ENCODE measurements at regions not wholly inside any gene's neighbourhood (a gene's known extent, or its start where the extent isn't known, plus 50 kb on each side); places are given as distances from the start of the nearest gene placed in this dataset.

DNA sequence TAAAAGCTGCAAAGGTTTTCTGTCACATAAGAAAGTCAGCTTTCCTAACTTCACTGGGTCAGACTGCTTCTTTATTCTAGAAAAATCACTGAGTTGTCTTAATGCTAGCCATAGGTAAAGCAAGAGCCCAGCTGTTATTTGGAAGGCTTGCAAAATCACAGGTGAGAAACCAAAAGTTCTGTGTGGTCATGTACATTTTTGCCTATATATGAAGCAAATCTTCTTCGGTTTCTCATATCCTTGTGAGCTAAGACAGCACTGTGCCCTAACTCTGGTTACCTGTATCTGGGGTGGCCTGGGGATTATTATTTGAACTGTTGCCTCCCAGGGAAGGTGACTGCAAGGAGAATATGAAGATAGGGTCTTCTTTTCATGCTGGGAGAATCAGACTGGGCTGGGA is 444.9 kb upstream of the CLINT1 start:
- no peak for TF ChIP-seq POLR2A (IDR thresholded peaks at IDR 0.05)
- TF ChIP-seq, protein P1, sequence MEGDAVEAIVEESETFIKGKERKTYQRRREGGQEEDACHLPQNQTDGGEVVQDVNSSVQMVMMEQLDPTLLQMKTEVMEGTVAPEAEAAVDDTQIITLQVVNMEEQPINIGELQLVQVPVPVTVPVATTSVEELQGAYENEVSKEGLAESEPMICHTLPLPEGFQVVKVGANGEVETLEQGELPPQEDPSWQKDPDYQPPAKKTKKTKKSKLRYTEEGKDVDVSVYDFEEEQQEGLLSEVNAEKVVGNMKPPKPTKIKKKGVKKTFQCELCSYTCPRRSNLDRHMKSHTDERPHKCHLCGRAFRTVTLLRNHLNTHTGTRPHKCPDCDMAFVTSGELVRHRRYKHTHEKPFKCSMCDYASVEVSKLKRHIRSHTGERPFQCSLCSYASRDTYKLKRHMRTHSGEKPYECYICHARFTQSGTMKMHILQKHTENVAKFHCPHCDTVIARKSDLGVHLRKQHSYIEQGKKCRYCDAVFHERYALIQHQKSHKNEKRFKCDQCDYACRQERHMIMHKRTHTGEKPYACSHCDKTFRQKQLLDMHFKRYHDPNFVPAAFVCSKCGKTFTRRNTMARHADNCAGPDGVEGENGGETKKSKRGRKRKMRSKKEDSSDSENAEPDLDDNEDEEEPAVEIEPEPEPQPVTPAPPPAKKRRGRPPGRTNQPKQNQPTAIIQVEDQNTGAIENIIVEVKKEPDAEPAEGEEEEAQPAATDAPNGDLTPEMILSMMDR (IDR thresholded peaks at IDR 0.05) = no peak
